Large intestine (tissue), 3 donors: ENCODE measurements at regions not wholly inside any gene's neighbourhood (a gene's known extent, or its start where the extent isn't known, plus 50 kb on each side); places are given as distances from the start of the nearest gene placed in this dataset.
A peak's percentile ranks its signal among the peaks of the same experiment; 100 is the strongest.

Experiments
- DNase-seq, 2 donors: peaks; one replicate each; pipeline versions ENCODE4 v3.0.0 to v3.0.0-alpha.2; 2013
- H3K27ac ChIP-seq: one replicate; pipeline ENCODE4 v1.5.1; 2013; ENCODE audit warnings: low read length
- H3K27me3 ChIP-seq: 2 replicates; pipeline ENCODE4 v1.6.1; 2013; ENCODE audit warnings: low read length; ENCODE audit not compliant: control insufficient read depth, insufficient read depth
- H3K36me3 ChIP-seq: 2 replicates; pipeline ENCODE4 v1.6.1; 2013; ENCODE audit warnings: low read length; ENCODE audit not compliant: control insufficient read depth, insufficient read depth
- H3K4me1 ChIP-seq: one replicate; pipeline ENCODE4 v1.6.1; 2013; ENCODE audit warnings: low read length; ENCODE audit not compliant: control insufficient read depth, insufficient read depth
- H3K4me3 ChIP-seq: one replicate; pipeline ENCODE4 v1.5.1; 2013; ENCODE audit warnings: low read length
- H3K9me3 ChIP-seq: one replicate; pipeline ENCODE4 v1.6.1; 2013; ENCODE audit warnings: mild to moderate bottlenecking, low read depth, low read length, moderate library complexity; ENCODE audit not compliant: control insufficient read depth
- WGBS: methylation state at CpG from one replicate; pipeline ENCODE4 v1.1.5; 2013; ENCODE audit warnings: low lambda C conversion rate; ENCODE audit not compliant: insufficient coverage; 5-methylcytosine and 5-hydroxymethylcytosine counted together

GRCh38 chr9:87236546-87236945 is 261.1 kb upstream of the DAPK1 start:
- no CpG with 5 or more reads among the region's 1 CpG for WGBS
- no peak for DNase-seq
- Histone ChIP-seq H3K9me3 (no peaks in the 10 kb centered on the region), H3K27me3 (no peaks in the 10 kb centered on the region), H3K36me3 (no peaks in the 10 kb centered on the region), H3K27ac (no peak overlapping the region), H3K4me3 (no peak overlapping the region), H3K4me1 (no peaks in the 10 kb centered on the region)

GRCh38 chr9:87237336-87237735 is 260.3 kb upstream of the DAPK1 start:
- H3K36me3 ChIP-seq = no peaks in the 10 kb centered on the region
- 83% methylated on average over 2 of the region's 4 CpGs for WGBS
- no peak overlapping the region for H3K4me3 ChIP-seq
- no peaks in the 10 kb centered on the region for H3K27me3 ChIP-seq
- no peak overlapping the region for H3K27ac ChIP-seq
- DNase-seq = no peak
- H3K4me1 ChIP-seq = no peaks in the 10 kb centered on the region
- H3K9me3 ChIP-seq = no peaks in the 10 kb centered on the region

- no peaks in the 10 kb centered on the region for H3K27me3 ChIP-seq
- 80% methylated on average over 1 of the region's 5 CpGs for whole genome bisulfite sequencing
- H3K4me1 ChIP-seq = no peaks in the 10 kb centered on the region
- no peaks in the 10 kb centered on the region for H3K9me3 ChIP-seq
- H3K27ac ChIP-seq = no peak overlapping the region
- no peak overlapping the region for H3K4me3 ChIP-seq
- DNase-seq = no peak
- no peaks in the 10 kb centered on the region for H3K36me3 ChIP-seq
These were observed 259.1 kb upstream of the DAPK1 start for GRCh38 chr9:87238545-87238944.

GRCh38 chr9:87239312-87239711 is 258.4 kb upstream of the DAPK1 start:
- H3K9me3 ChIP-seq = no peaks in the 10 kb centered on the region
- WGBS = no CpG with 5 or more reads among the region's 1 CpG
- no peaks in the 10 kb centered on the region for H3K36me3 ChIP-seq

GRCh38 chr9:87243602-87244001 is 254.1 kb upstream of the DAPK1 start:
- Histone ChIP-seq H3K9me3 (no peaks in the 10 kb centered on the region), H3K27me3 (no peaks in the 10 kb centered on the region), H3K4me1 (no peaks in the 10 kb centered on the region), H3K36me3 (no peaks in the 10 kb centered on the region), H3K27ac (no peak overlapping the region), H3K4me3 (no peak overlapping the region)
- DNase-seq = no peak
- 100% methylated on average over 2 of the region's 2 CpGs for WGBS

More at GRCh38 chr9:87239312-87239711, 258.4 kb upstream of the DAPK1 start:
- H3K4me3 ChIP-seq = no peak overlapping the region
- no peak overlapping the region for H3K27ac ChIP-seq
- DNase-seq = no peak
- H3K27me3 ChIP-seq = no peaks in the 10 kb centered on the region
- H3K4me1 ChIP-seq = no peaks in the 10 kb centered on the region

- H3K36me3 ChIP-seq = no peaks in the 10 kb centered on the region
These were observed 252.4 kb upstream of the DAPK1 start for GRCh38 chr9:87245271-87245670.

GRCh38 chr9:87247097-87247496 is 250.6 kb upstream of the DAPK1 start:
- Histone ChIP-seq H3K27me3 (no peaks in the 10 kb centered on the region), H3K4me3 (no peak overlapping the region), H3K27ac (no peak overlapping the region), H3K36me3 (no peaks in the 10 kb centered on the region), H3K4me1 (no peaks in the 10 kb centered on the region), H3K9me3 (no peaks in the 10 kb centered on the region)
- WGBS = 100% methylated on average over 1 of the region's 5 CpGs
- no peak for DNase-seq

More at GRCh38 chr9:87245271-87245670, 252.4 kb upstream of the DAPK1 start:
- H3K27ac ChIP-seq = no peak overlapping the region
- no CpG with 5 or more reads among the region's 4 CpGs for WGBS
- H3K4me1 ChIP-seq = no peaks in the 10 kb centered on the region
- no peaks in the 10 kb centered on the region for H3K27me3 ChIP-seq
- H3K4me3 ChIP-seq = no peak overlapping the region
- DNase-seq = no peak
- no peaks in the 10 kb centered on the region for H3K9me3 ChIP-seq

GRCh38 chr9:87249029-87249428 is 248.6 kb upstream of the DAPK1 start:
- no peaks in the 10 kb centered on the region for H3K4me1 ChIP-seq
- H3K4me3 ChIP-seq = no peak overlapping the region
- no peaks in the 10 kb centered on the region for H3K36me3 ChIP-seq
- H3K27ac ChIP-seq = no peak overlapping the region
- DNase-seq = no peak
- no peaks in the 10 kb centered on the region for H3K27me3 ChIP-seq
- 80% methylated on average over 1 of the region's 3 CpGs for WGBS
- no peaks in the 10 kb centered on the region for H3K9me3 ChIP-seq

- Histone ChIP-seq H3K27ac (no peak overlapping the region), H3K36me3 (no peaks in the 10 kb centered on the region), H3K4me1 (no peaks in the 10 kb centered on the region), H3K27me3 (no peaks in the 10 kb centered on the region), H3K4me3 (no peak overlapping the region), H3K9me3 (no peaks in the 10 kb centered on the region)
- no CpG with 5 or more reads among the region's 1 CpG for WGBS
- no peak for DNase-seq
These were observed 247.5 kb upstream of the DAPK1 start for GRCh38 chr9:87250205-87250604.

GRCh38 chr9:87255431-87256155 is 242.1 kb upstream of the DAPK1 start:
- peak; percentile 10 to 12 for DNase-seq
- no peaks in the 10 kb centered on the region for H3K36me3 ChIP-seq
- H3K4me3 ChIP-seq = no peak overlapping the region
- no peaks in the 10 kb centered on the region for H3K4me1 ChIP-seq
- no peaks in the 10 kb centered on the region for H3K9me3 ChIP-seq
- 81% methylated on average over 3 of the region's 11 CpGs for WGBS
- H3K27ac ChIP-seq = no peak overlapping the region
- H3K27me3 ChIP-seq = no peaks in the 10 kb centered on the region

GRCh38 chr9:87256973-87257372 is 240.7 kb upstream of the DAPK1 start:
- no peaks in the 10 kb centered on the region for H3K9me3 ChIP-seq
- H3K4me3 ChIP-seq = no peak overlapping the region
- no peaks in the 10 kb centered on the region for H3K27me3 ChIP-seq
- no peaks in the 10 kb centered on the region for H3K4me1 ChIP-seq
- DNase-seq = no peak
- H3K36me3 ChIP-seq = no peaks in the 10 kb centered on the region
- H3K27ac ChIP-seq = no peak overlapping the region
